ENCODE measurements at regions not wholly inside any gene's neighbourhood (a gene's known extent, or its start where the extent isn't known, plus 50 kb on each side); places are given as distances from the start of the nearest gene placed in this dataset.
A peak's percentile ranks its signal among the peaks of the same experiment; 100 is the strongest.

GRCh38 chr1:14313731-14314431 lies 284.6 kb upstream of the KAZN start:
- peak in 2 of 3 experiments; percentile 1 to 10 for DNase-seq

GRCh38 chr1:14318830-14319229 lies 279.7 kb upstream of the KAZN start:
- DNase-seq, result no peak

GRCh38 chr1:14320518-14320917 lies 278.0 kb upstream of the KAZN start:
- no peak for DNase-seq

- no peak for DNase-seq
These were observed 277.5 kb upstream of the KAZN start for GRCh38 chr1:14320986-14321385.

- DNase-seq, result peak in 1 of 3 experiments; percentile 28
These were observed 277.1 kb upstream of the KAZN start for GRCh38 chr1:14321422-14321821.

GRCh38 chr1:14323568-14324247 lies 274.8 kb upstream of the KAZN start:
- DNase-seq, result no peak

- DNase-seq, result no peak
These were observed 274.2 kb upstream of the KAZN start for GRCh38 chr1:14324248-14324630.

GRCh38 chr1:14326857-14327256 lies 271.6 kb upstream of the KAZN start:
- DNase-seq, result peak in 1 of 3 experiments; percentile 39

GRCh38 chr1:14328685-14329084 lies 269.8 kb upstream of the KAZN start:
- no peak for DNase-seq

- DNase-seq, result no peak
These were observed 266.3 kb upstream of the KAZN start for GRCh38 chr1:14332158-14332557.

- no peak for DNase-seq
These were observed 263.9 kb upstream of the KAZN start for GRCh38 chr1:14334336-14335176.

GRCh38 chr1:14338509-14338908 lies 260.0 kb upstream of the KAZN start:
- DNase-seq, result no peak

- no peak for DNase-seq
These were observed 259.2 kb upstream of the KAZN start for GRCh38 chr1:14339288-14339687.

- no peak for DNase-seq
These were observed 258.3 kb upstream of the KAZN start for GRCh38 chr1:14340002-14340785.

GRCh38 chr1:14341147-14341546 lies 257.3 kb upstream of the KAZN start:
- DNase-seq, result no peak

GRCh38 chr1:14345946-14346550 lies 252.4 kb upstream of the KAZN start:
- no peak for DNase-seq

- no peak for DNase-seq
These were observed 251.3 kb upstream of the KAZN start for GRCh38 chr1:14347186-14347585.

GRCh38 chr1:14347776-14348175 lies 250.7 kb upstream of the KAZN start:
- DNase-seq, result no peak

GRCh38 chr1:14350197-14350596 lies 248.3 kb upstream of the KAZN start:
- DNase-seq, result no peak

- DNase-seq, result no peak
These were observed 245.6 kb upstream of the KAZN start for GRCh38 chr1:14352897-14353296.

- peak in 1 of 3 experiments; percentile 12 for DNase-seq
These were observed 237.5 kb upstream of the KAZN start for GRCh38 chr1:14361005-14361404.

- no peak for DNase-seq
These were observed 236.2 kb upstream of the KAZN start for GRCh38 chr1:14362331-14362730.
